ENCODE measurements at regions not wholly inside any gene's neighbourhood (a gene's known extent, or its start where the extent isn't known, plus 50 kb on each side); places are given as distances from the start of the nearest gene placed in this dataset.

- H3K79me2 ChIP-seq (ENCODE audit: insufficient read depth, low read length): no peaks in the 10 kb centered on the region
- TF ChIP-seq ZNF580 (CRISPR knock-in tag; IDR thresholded peaks at IDR 0.05; ENCODE audit: borderline replicate concordance, low read depth) (no peak), TBX3 (IDR thresholded peaks at IDR 0.05; ENCODE audit: borderline replicate concordance) (no peak), ZNF251 (CRISPR knock-in tag; IDR thresholded peaks at IDR 0.05) (no peak), BRCA1 (CRISPR knock-in tag; IDR thresholded peaks at IDR 0.05) (no peak)
- TF ChIP-seq, protein P1, sequence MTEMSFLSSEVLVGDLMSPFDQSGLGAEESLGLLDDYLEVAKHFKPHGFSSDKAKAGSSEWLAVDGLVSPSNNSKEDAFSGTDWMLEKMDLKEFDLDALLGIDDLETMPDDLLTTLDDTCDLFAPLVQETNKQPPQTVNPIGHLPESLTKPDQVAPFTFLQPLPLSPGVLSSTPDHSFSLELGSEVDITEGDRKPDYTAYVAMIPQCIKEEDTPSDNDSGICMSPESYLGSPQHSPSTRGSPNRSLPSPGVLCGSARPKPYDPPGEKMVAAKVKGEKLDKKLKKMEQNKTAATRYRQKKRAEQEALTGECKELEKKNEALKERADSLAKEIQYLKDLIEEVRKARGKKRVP (CRISPR knock-in tag; IDR thresholded peaks at IDR 0.05): no peak
- TF ChIP-seq, protein P2, sequence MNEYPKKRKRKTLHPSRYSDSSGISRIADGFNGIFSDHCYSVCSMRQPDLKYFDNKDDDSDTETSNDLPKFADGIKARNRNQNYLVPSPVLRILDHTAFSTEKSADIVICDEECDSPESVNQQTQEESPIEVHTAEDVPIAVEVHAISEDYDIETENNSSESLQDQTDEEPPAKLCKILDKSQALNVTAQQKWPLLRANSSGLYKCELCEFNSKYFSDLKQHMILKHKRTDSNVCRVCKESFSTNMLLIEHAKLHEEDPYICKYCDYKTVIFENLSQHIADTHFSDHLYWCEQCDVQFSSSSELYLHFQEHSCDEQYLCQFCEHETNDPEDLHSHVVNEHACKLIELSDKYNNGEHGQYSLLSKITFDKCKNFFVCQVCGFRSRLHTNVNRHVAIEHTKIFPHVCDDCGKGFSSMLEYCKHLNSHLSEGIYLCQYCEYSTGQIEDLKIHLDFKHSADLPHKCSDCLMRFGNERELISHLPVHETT (CRISPR knock-in tag; conservative IDR thresholded peaks at IDR 0.05): no peak
- TF ChIP-seq, protein P3, sequence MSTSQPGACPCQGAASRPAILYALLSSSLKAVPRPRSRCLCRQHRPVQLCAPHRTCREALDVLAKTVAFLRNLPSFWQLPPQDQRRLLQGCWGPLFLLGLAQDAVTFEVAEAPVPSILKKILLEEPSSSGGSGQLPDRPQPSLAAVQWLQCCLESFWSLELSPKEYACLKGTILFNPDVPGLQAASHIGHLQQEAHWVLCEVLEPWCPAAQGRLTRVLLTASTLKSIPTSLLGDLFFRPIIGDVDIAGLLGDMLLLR (CRISPR knock-in tag; IDR thresholded peaks at IDR 0.05): no peak
- no peaks in the 10 kb centered on the region for H3K4me1 ChIP-seq (ENCODE audit: insufficient read depth, low read length)
- intact Hi-C loops (cut with micrococcal nuclease; ENCODE audit: unreplicated experiment): no loop called here
- no peak overlapping the region for H2AFZ ChIP-seq (ENCODE audit: low read length)
- ChIA-PET POLR2A (no interaction called here), CTCF (ENCODE audit: low intra/inter-chr PET ratio, low total read pairs) (no interaction called here)
- in situ Hi-C loops (cut with HindIII; ENCODE audit: extremely low pct_ligation_motif_present, low pct_unique_long_range_greater_than_20kb): no loop called here
- no peak overlapping the region for H3K27ac ChIP-seq (ENCODE audit: extremely low read length, insufficient read depth, low read length)
- DNase-seq (ENCODE audit: low spot score): no peak
- H3K4me2 ChIP-seq (ENCODE audit: low read depth, low read length): no peak overlapping the region
- 2% methylated on average over 2 of the region's 2 CpGs for WGBS (ENCODE audit: low lambda C conversion rate)
- no peaks in the 10 kb centered on the region for H3K36me3 ChIP-seq (replicated peaks in 1 of 2; ENCODE audit: control insufficient read depth in 1 of 2, insufficient read depth in 2 of 2, low read length in 2 of 2)
- no peak overlapping the region for H3K9ac ChIP-seq (ENCODE audit: insufficient read depth, low read depth, low read length)
- H4K20me1 ChIP-seq (ENCODE audit: insufficient read depth, low read length): no peaks in the 10 kb centered on the region
- BruUV-seq (replicated peaks): no TSS peak
- no peaks in the 10 kb centered on the region for H3K27me3 ChIP-seq (ENCODE audit: control insufficient read depth in 1 of 2, insufficient read depth in 2 of 2, low read length in 2 of 2)
- no peak for ATAC-seq
- H3K9me3 ChIP-seq (ENCODE audit: low read length): no peaks in the 10 kb centered on the region
- H3K4me3 ChIP-seq (replicated peaks in 1 of 3; ENCODE audit: insufficient read depth in 1 of 3, low read depth in 2 of 3, low read length in 3 of 3): no peak overlapping the region
- no peak for FAIRE-seq
These were observed 415.2 kb upstream of the OR4E1 start for GRCh38 chr14:22088614-22089342.

All from HepG2 (cell line).